AG04450 (cell line): ENCODE measurements at regions not wholly inside any gene's neighbourhood (a gene's known extent, or its start where the extent isn't known, plus 50 kb on each side); places are given as distances from the start of the nearest gene placed in this dataset.
A peak's percentile ranks its signal among the peaks of the same experiment; 100 is the strongest.

Experiments used
- CTCF ChIA-PET: fragments of 300-600, 350-600 bp; formaldehyde crosslinking; extraction: SDS; loops from one replicate; lab custom pipeline; 2022; ENCODE audit warnings: antibody characterized with exemption, inconsistent platforms; lab: Charles Lee
- POLR2A ChIA-PET: fragments of 350-600 bp; formaldehyde crosslinking; extraction: SDS; loops from one replicate; lab custom pipeline; 2021; ENCODE audit warnings: antibody characterized with exemption, inconsistent platforms; lab: Yijun Ruan, JAX
- DNase-seq: peaks from one replicate; pipeline ENCODE4 v3.0.0-alpha.2; 2011; ENCODE audit warnings: low read depth, low spot score
- H3K27ac ChIP-seq: one replicate; pipeline ENCODE4 v1.5.1; 2012; ENCODE audit warnings: low read depth, low read length, control low read depth
- H3K27me3 ChIP-seq: one replicate; pipeline ENCODE4 v1.6.0; 2012; ENCODE audit warnings: low read length; ENCODE audit not compliant: control insufficient read depth, insufficient read depth
- H3K4me3 ChIP-seq: 2 replicates; pipeline ENCODE4 v1.5.1; 2011; ENCODE audit warnings: mild to moderate bottlenecking, low read depth, low read length, control low read depth
- H3K9me3 ChIP-seq: 2 replicates; pipeline ENCODE4 v1.5.1; 2012; ENCODE audit warnings: low read length; ENCODE audit not compliant: control insufficient read depth, insufficient read depth
- TF ChIP-seq, protein P1 (sequence below): IDR thresholded peaks from 2 replicates; pipeline ENCODE4 v1.5.1; 2011; ENCODE audit warnings: low read depth, low read length, control low read depth, inconsistent platforms

DNA sequence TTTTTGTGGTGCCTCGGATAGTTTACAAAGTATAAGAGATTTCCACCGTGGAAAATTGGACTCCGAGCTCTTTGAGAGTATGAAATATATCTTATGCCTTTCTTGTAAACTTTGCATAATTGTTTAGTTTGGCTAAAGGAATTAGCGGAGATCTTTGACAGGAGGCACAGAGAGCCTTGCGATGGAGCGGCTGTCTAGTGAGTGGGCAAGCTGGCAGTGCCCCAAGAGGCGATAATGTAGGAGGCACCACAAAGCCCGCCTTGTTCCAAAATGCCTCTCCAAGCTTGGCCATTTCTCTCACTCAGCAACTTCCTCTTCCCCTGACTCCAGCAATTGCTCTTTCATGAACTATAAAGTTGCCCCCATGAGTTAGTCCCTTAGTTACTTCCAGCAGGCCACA is 270.1 kb upstream of the PRICKLE1 start:
- H3K4me3 ChIP-seq = no peak overlapping the region
- peak overlapping the region; percentile 33 for H3K27ac ChIP-seq
- no peak for DNase-seq
- no peaks in the 10 kb centered on the region for H3K9me3 ChIP-seq
- CTCF ChIA-PET = interaction anchor here (1.4 kb wide), 1 partner anchor 422 kb away, joined by 3 read pairs; no protein-coding TSS in a partner anchor
- POLR2A ChIA-PET = interaction anchor here (0.8 to 2.1 kb wide), 3 partner anchors 69 to 376 kb away, joined by 3 to 4 read pairs (median 4); no protein-coding TSS in a partner anchor
- no peaks in the 10 kb centered on the region for H3K27me3 ChIP-seq
- TF ChIP-seq, protein P1, sequence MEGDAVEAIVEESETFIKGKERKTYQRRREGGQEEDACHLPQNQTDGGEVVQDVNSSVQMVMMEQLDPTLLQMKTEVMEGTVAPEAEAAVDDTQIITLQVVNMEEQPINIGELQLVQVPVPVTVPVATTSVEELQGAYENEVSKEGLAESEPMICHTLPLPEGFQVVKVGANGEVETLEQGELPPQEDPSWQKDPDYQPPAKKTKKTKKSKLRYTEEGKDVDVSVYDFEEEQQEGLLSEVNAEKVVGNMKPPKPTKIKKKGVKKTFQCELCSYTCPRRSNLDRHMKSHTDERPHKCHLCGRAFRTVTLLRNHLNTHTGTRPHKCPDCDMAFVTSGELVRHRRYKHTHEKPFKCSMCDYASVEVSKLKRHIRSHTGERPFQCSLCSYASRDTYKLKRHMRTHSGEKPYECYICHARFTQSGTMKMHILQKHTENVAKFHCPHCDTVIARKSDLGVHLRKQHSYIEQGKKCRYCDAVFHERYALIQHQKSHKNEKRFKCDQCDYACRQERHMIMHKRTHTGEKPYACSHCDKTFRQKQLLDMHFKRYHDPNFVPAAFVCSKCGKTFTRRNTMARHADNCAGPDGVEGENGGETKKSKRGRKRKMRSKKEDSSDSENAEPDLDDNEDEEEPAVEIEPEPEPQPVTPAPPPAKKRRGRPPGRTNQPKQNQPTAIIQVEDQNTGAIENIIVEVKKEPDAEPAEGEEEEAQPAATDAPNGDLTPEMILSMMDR = no peak

DNA sequence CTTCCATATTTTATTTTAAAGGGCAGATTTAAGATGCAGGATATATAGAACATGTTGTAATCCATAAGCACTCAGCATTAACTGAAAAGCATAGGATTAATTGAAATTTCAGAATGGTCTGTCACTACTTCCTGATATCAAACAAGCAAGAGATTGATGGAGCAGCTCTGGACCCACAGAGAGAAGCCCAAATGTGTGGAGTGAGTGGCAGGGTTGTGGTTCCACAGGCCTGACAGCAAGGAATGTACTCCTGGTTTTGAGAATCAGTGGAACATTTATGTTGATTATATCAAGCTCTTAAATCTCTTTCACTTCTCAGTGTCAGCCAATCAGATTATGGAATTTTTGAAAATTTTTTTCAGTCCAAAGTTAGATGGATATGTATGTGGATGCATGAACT is 267.6 kb upstream of the PRICKLE1 start:
- ChIA-PET POLR2A (no interaction called here), CTCF (no interaction called here)

DNA sequence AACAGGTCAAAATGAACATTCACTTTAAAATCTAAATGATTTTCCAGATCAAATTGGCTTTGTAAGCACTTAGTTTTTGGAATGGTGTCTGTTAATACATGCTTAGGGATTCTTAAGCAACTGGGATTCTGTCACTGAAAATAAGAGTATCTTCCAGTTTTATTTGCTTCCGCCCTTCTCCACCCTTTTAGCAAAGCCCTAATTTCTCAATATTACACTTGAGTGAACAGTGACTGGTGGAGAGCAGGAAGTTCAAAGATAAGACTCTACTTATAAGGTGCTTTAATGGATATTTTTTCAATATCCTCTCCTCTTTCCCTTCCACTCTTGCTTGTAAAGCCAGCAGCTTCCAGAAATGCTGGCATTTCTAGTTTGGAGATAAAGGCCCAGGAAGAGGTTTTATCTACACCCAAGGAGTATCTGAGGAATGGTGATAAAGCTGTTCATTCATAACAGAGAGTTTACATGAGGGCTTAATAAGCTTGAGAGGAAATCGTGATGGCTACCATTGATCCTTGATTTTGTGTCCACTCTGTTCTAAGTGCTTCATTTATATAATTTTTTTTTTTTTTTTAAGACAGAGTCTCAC is 265.9 kb upstream of the PRICKLE1 start:
- Histone ChIP-seq H3K27ac (no peak overlapping the region), H3K4me3 (no peak overlapping the region), H3K27me3 (no peaks in the 10 kb centered on the region), H3K9me3 (no peaks in the 10 kb centered on the region)
- TF ChIP-seq, protein P1 = no peak
- no peak for DNase-seq
- POLR2A ChIA-PET = no interaction called here
- CTCF ChIA-PET = no interaction called here

More for the DNA sequence above, 267.6 kb upstream of the PRICKLE1 start:
- no peak overlapping the region for H3K4me3 ChIP-seq
- H3K9me3 ChIP-seq = no peaks in the 10 kb centered on the region
- no peaks in the 10 kb centered on the region for H3K27me3 ChIP-seq
- H3K27ac ChIP-seq = no peak overlapping the region
- DNase-seq = no peak
- TF ChIP-seq, protein P1 = no peak

DNA sequence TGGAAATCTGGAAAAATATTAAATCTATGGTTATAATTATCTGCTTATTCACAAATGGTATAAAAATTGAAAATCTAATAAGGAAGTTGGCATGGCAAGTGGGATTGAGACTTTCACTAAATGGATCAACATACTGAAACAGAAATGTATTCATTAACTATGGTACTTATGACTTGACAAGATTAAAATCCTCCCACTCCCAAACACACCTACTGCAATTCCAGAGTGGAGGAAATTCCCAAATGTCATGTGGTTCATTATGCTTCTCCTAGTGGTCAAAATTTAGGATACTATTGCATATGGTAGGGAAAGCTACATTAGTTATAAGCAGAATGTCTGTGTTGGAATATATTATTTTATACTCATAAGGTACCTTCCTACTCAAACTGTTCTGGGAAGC is 265.3 kb upstream of the PRICKLE1 start:
- CTCF ChIA-PET = no interaction called here
- TF ChIP-seq, protein P1 = no peak

DNA sequence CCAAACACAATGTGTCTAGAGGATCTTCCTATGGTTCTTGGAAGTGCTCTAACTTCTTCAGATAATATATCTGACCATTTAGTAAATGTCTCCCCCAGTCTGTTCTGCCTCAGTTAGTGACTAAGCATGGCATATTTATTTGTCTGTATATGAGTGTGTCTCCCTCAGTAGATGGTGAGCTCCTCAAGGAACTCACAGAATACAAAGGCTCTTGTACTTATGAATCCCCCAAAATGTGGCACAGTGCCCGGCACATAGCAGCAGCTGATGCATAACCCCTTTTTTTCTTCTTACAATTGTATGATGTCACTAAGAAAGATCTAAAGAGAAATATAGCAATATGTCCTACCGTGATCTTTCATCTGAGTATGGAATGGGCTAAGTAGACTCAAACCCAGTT is 264.7 kb upstream of the PRICKLE1 start:
- POLR2A ChIA-PET = no interaction called here
- no peak for DNase-seq
- H3K27ac ChIP-seq = no peak overlapping the region
- no peaks in the 10 kb centered on the region for H3K9me3 ChIP-seq
- H3K4me3 ChIP-seq = no peak overlapping the region
- H3K27me3 ChIP-seq = no peaks in the 10 kb centered on the region
- TF ChIP-seq, protein P1 = no peak
- CTCF ChIA-PET = interaction anchor here (0.8 kb wide), 1 partner anchor 428 kb away, joined by 3 read pairs; no protein-coding TSS in a partner anchor

More for the DNA sequence above, 265.3 kb upstream of the PRICKLE1 start:
- H3K27ac ChIP-seq = no peak overlapping the region
- no peaks in the 10 kb centered on the region for H3K27me3 ChIP-seq
- DNase-seq = no peak
- H3K4me3 ChIP-seq = no peak overlapping the region
- POLR2A ChIA-PET = no interaction called here
- no peaks in the 10 kb centered on the region for H3K9me3 ChIP-seq
